HG03439 (cell line): ENCODE measurements at regions not wholly inside any gene's neighbourhood (a gene's known extent, or its start where the extent isn't known, plus 50 kb on each side); places are given as distances from the start of the nearest gene placed in this dataset.

Source experiments
- ATAC-seq: cut with Tn5 transposase; IDR thresholded peaks from one replicate; pipeline ENCODE4 v1.9.1; 2021; ENCODE audit warnings: mild to moderate bottlenecking, moderate library complexity; ENCODE audit not compliant: unreplicated experiment

GRCh38 chr10:31081937-31082840 is 50.5 kb upstream of the ZNF438 start:
- ATAC-seq = no peak

GRCh38 chr10:31083765-31084184 is 52.1 kb upstream of the ZNF438 start:
- ATAC-seq = no peak

- no peak for ATAC-seq
Observed at GRCh38 chr10:31087011-31087410, 55.3 kb upstream of the ZNF438 start.

DNA sequence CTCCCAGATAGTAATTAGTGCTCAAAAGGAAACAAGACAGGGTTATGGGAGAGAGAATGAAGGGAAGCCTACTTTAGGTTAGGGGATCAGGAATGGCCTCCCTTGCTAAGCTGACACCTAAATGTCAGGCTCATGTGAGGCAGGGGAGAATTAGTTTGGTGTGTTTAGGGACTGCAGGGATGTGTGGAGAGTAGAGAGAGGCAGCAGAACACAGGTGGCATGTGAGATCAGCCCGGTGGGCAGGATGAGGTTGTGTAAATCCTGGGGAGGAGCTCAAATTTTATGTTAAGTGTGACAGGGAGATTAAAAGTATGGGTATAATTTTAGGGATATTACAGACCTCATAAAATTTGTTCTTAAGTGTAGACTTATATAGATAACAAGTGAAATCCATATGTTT is 56.2 kb upstream of the ZNF438 start:
- ATAC-seq = no peak

GRCh38 chr10:31090894-31091607 is 59.4 kb upstream of the ZNF438 start:
- no peak for ATAC-seq

DNA sequence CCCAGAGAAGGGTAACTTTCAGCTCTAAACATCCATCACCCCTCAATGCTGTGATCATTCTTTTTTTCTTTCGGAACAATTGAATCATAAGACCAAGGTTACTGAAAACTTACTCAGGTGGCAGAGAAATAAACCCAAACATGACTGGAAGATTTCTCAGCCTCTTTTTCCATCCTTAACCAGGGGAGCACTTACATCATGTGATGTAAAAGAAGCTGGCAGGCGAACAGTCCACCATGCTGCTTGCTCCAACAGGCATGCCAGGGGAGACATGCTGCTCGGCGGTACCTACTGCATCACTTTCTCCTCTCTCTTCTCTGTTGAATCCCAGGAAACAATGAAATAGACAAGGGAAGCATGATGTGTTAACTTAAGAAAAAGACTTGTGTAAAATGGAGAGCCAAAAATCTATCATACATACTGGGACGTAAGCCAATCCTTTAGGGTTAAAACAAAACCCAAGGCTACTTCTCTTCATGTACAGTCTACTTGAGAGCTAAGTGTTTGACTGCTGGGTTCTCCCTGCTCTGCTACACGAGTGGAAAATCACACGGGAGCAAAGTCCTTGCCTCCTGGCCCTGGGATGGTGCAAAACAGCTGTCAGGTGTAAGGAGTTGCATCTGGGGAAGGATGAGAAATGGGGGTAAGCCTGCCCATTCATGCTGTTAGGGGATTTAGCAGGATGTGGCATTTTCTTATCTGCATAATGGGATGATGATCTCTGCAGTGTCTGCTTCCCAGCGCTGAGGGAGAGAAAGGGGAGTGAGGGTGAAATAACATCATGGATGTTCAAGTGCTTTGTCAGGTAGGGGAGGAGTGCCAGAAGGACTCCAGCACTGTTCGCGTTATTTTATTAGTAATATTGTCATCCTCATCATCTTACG is 64.3 kb upstream of the ZNF438 start:
- no peak for ATAC-seq

DNA sequence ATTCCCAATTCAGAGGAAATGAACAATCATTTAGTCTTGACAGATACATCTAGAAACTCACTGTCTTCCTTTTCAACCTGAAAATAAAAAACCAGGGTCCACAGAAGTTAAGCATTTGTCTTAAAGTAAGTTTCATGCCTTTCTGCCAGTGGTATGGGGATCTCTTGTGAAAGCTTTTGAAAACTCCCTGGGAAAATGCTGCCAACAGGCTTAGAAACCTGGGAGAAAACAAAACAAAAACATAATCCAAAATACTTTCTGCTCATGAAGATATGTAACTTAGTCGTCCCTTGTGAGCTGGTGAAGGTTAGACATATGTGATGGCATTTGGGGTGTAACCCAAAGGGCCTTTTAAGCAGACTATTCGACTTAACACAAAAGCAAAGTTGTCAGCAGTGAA is 66.4 kb upstream of the ZNF438 start:
- no peak for ATAC-seq

GRCh38 chr10:31099094-31099493 is 67.4 kb upstream of the ZNF438 start:
- ATAC-seq = no peak

- ATAC-seq = no peak
Observed at GRCh38 chr10:31099664-31100063, 68.0 kb upstream of the ZNF438 start.

GRCh38 chr10:31100115-31100601 is 68.5 kb upstream of the ZNF438 start:
- ATAC-seq = no peak

GRCh38 chr10:31100662-31101061 is 69.0 kb upstream of the ZNF438 start:
- no peak for ATAC-seq

- peak; percentile 72 for ATAC-seq
Observed at GRCh38 chr10:31101123-31101522, 69.5 kb upstream of the ZNF438 start.

DNA sequence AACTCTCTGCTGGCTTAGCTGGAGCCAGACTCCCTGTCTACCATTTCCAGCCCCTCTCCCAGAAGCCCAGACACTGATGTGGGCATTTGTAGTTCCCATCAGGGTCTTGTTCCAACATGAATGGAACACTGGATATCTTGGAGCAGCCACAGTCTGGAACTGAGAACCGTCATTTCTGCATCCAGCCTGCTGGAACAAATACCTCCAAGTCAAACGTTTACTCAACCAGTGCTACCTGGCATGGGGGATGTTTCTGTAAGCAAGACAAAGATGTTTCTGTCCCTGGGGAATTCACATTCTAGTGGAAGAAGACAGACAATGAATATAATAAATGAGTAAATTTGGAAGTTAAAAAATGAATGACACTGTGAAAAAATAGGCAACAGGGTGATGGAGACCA is 70.8 kb upstream of the ZNF438 start:
- no peak for ATAC-seq

- no peak for ATAC-seq
Observed at GRCh38 chr10:31103112-31103511, 71.4 kb upstream of the ZNF438 start.

DNA sequence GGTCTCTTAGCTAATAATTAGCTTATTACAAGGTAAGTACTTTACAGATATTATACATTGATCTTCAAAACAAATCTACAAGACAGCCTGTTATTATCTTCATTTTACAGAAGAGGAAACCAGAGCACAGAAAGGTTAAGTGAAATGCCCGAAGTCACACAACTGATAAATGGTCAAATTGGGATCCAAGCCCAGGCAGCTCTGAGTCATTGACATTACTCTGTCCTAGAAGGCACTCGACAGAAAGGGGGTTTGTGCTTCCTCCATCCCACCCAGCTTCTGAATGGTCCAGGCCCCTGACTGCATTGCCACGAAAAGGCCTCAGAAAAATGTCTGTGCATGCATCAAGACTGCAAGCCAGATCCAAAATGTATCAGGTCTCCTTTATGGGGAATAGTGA is 81.3 kb upstream of the ZNF438 start:
- ATAC-seq = no peak

DNA sequence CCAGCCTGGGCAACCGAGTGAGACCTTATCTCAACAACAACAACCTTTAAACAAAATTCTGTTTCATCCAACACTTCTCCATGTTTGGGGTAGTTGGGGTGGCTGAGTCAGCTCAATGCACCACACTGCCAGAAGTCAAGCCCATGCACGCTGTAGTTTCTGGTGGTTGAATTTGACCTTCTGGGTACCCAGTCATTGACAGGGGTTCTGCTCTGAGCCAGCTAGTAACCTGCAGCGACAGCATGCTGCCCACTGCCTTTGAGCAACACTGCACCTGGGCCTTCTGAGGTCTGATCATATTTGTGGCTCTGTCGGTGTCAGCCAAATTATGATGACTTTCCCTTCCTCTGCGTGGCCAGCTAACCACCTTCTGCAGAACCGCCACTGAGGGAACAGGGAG is 84.6 kb upstream of the ZNF438 start:
- no peak for ATAC-seq

- no peak for ATAC-seq
Observed at GRCh38 chr10:31118556-31118955, 86.9 kb upstream of the ZNF438 start.

- ATAC-seq = no peak
Observed at GRCh38 chr10:31120392-31120791, 88.7 kb upstream of the ZNF438 start.

DNA sequence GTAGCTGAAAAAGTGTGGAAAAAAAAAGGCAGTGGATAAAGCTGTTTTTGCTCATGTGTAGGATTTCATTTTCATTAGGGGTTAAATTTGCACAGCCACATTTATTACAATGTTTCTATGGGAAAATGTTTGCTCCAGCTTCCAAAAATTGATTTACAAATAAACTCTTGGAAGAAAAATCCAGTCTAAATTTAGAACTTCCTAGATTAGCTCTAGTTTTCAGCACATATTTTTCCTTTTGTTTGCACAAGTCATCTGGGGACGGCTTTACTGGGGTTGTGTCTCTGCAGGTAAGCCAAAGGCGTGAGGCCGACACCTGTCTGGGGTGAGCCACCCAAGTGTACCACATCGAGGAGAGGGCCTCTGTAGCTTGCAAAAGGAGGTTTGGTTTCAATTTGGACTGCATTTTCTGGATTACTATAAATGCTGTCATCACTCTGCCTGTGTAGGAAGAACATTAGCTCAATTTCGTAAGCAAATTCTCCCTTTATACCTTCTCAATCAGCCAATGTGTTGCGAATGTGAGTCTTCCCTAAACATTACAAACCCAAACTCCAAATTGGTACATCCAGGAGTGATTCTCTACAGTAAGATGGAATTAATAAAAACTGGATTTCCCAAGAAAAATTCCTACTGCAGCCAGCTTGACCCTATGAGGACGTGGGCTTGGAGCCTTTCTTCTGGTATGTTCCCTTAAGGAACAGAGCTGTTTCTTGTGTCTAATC is 89.5 kb upstream of the ZNF438 start:
- no peak for ATAC-seq
